Smooth muscle cell (in vitro differentiated cells): ENCODE measurements at regions not wholly inside any gene's neighbourhood (a gene's known extent, or its start where the extent isn't known, plus 50 kb on each side); places are given as distances from the start of the nearest gene placed in this dataset.

ENCODE experiments used
- DNase-seq: peaks from one replicate; lab custom pipeline; 2025; ENCODE audit not compliant: unreplicated experiment; lab: John Stamatoyannopoulos, UW
- H2AFZ ChIP-seq: fragments of 200-600 bp; sonication (generic); 2 replicates; pipeline ENCODE4 v1.6.0; 2016; ENCODE audit warnings: antibody characterized with exemption, low read depth, mild to moderate bottlenecking
- H3F3A ChIP-seq: fragments of 200-600 bp; sonication (generic); 2 replicates; pipeline ENCODE4 v1.6.0; 2017; ENCODE audit warnings: antibody characterized with exemption, low read depth
- H3K27ac ChIP-seq: fragments of 200-600 bp; sonication (generic); 2 replicates; pipeline ENCODE4 v1.5.1; 2016; ENCODE audit warnings: low read depth, mild to moderate bottlenecking
- H3K27me3 ChIP-seq: fragments of 200-600 bp; sonication (generic); 2 replicates; pipeline ENCODE4 v1.6.1; 2016; ENCODE audit warnings: low read depth, mild to moderate bottlenecking
- H3K36me3 ChIP-seq: fragments of 200-600 bp; sonication (generic); 2 replicates; pipeline ENCODE4 v1.5.1; 2016; ENCODE audit warnings: low read depth
- H3K4me1 ChIP-seq: fragments of 200-600 bp; sonication (generic); 2 replicates; pipeline ENCODE4 v1.5.1; 2016; ENCODE audit warnings: low read depth
- H3K4me2 ChIP-seq: fragments of 200-600 bp; sonication (generic); 2 replicates; pipeline ENCODE4 v1.6.0; 2016; ENCODE audit warnings: mild to moderate bottlenecking
- H3K4me3 ChIP-seq: fragments of 200-600 bp; sonication (generic); 2 replicates; pipeline ENCODE4 v1.5.1; 2016; ENCODE audit warnings: mild to moderate bottlenecking
- H3K79me2 ChIP-seq: fragments of 200-600 bp; sonication (generic); 2 replicates; pipeline ENCODE4 v1.6.0; 2016; ENCODE audit warnings: low read depth, mild to moderate bottlenecking
- H3K9ac ChIP-seq: fragments of 200-600 bp; sonication (generic); 2 replicates; pipeline ENCODE4 v1.6.0; 2016; ENCODE audit warnings: low read depth
- H3K9me3 ChIP-seq: fragments of 200-600 bp; sonication (generic); replicated peaks from 2 replicates; pipeline ENCODE4 v1.5.1; 2016; ENCODE audit warnings: low read depth
- H4K20me1 ChIP-seq: fragments of 200-600 bp; sonication (generic); 2 replicates; pipeline ENCODE4 v1.6.0; 2016; ENCODE audit warnings: low read depth
- WGBS: methylation state at CpG from one replicate; pipeline ENCODE4 v1.1.7; 2016; ENCODE audit warnings: low lambda C conversion rate; 5-methylcytosine and 5-hydroxymethylcytosine counted together
- TF ChIP-seq, protein P1 (sequence below): fragments of 200-600 bp; sonication (generic); IDR thresholded peaks from 2 replicates; pipeline ENCODE4 v1.5.1; 2017; ENCODE audit warnings: borderline replicate concordance, mild to moderate bottlenecking, antibody characterized with exemption; ENCODE audit not compliant: insufficient read depth, poor library complexity, severe bottlenecking

DNA sequence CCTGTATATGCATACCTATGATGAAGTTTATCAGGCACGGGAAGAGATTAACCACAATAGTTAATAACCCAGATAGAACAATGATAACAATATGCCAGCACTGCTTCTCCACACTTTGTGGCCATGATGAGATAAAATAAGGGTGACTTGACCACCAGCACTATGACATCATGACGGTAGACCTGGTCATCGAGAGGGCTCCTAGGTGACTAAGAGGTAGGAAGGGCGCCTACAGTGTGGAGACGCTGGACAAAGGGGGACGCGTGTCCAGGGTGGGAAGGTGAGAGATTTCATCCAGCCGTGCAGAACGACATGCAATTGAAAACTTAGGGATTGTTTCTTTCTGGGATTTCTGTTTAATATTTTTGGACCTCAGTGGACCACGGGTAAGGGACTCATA lies 221.8 kb upstream of the RTL1 start:
- Histone ChIP-seq H2AFZ (no peak overlapping the region), H3K9me3 (no peaks in the 10 kb centered on the region), H3K4me1 (peaks cover 3% of the 10 kb centered on the region), H3K27ac (peak overlapping the region; percentile 74), H3K27me3 (no peaks in the 10 kb centered on the region), H3K79me2 (no peaks in the 10 kb centered on the region), H3K4me3 (no peak overlapping the region), H3F3A (no peaks in the 10 kb centered on the region), H3K36me3 (no peaks in the 10 kb centered on the region), H4K20me1 (no peaks in the 10 kb centered on the region), H3K9ac (no peak overlapping the region), H3K4me2 (no peak overlapping the region)
- DNase-seq: no peak
- TF ChIP-seq, protein P1, sequence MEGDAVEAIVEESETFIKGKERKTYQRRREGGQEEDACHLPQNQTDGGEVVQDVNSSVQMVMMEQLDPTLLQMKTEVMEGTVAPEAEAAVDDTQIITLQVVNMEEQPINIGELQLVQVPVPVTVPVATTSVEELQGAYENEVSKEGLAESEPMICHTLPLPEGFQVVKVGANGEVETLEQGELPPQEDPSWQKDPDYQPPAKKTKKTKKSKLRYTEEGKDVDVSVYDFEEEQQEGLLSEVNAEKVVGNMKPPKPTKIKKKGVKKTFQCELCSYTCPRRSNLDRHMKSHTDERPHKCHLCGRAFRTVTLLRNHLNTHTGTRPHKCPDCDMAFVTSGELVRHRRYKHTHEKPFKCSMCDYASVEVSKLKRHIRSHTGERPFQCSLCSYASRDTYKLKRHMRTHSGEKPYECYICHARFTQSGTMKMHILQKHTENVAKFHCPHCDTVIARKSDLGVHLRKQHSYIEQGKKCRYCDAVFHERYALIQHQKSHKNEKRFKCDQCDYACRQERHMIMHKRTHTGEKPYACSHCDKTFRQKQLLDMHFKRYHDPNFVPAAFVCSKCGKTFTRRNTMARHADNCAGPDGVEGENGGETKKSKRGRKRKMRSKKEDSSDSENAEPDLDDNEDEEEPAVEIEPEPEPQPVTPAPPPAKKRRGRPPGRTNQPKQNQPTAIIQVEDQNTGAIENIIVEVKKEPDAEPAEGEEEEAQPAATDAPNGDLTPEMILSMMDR: no peak
- WGBS: 93% methylated on average over 9 of the region's 10 CpGs

DNA sequence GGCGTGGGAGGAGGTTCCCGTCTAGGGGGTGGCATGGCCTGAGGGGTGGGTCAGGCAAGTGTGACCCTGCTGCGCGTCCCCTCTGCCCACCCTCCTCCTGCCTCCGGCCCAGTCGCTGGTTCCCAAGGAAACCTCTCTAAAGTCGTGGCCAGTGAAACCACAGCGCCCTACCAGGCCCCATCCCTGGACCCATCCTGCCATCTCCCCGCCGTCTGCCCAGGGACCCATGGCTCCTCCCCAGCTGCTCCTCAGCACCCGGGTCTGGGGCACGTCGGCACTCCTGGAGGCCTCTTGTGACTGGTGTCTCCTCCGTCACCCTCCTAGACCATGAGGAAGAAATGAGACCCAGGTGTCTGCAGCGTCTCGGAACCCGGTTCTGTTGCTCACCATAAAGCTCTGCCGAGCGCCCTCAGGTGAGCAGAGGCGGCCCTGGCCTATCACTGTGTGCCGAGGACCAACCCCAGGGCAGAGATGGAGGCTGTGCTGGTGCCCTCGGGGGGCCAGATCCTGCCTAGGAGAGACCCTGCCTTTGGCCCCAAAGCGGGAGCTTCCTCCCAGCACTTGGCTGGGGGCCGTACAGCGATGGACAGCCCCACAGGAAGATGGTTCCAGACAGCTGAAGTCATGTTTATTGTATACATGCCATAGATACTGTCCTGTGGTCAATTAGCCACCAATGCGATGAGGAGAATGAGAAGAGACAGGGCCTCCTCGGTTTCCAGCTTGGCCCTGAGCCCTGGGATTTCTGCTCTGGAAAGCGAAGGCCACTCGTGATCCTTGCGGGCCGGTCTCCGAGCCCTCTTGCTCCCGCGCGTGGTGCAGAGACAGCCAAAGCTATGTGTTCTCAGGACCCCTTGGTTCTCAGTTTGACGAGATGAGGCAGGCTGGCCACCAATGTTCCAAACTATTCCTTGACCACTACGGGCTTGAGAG lies 222.5 kb upstream of the RTL1 start:
- H2AFZ ChIP-seq: no peak overlapping the region
- DNase-seq: no peak
- no peak overlapping the region for H3K4me2 ChIP-seq
- no peaks in the 10 kb centered on the region for H3K79me2 ChIP-seq
- H3K36me3 ChIP-seq: no peaks in the 10 kb centered on the region
- TF ChIP-seq, protein P1: no peak
- H3K27ac ChIP-seq: peak overlapping the region; percentile 74
- peak overlapping the region; percentile 9 for H3K9ac ChIP-seq
- no peaks in the 10 kb centered on the region for H4K20me1 ChIP-seq
- no peaks in the 10 kb centered on the region for H3K4me1 ChIP-seq
- no peak overlapping the region for H3K4me3 ChIP-seq
- no peaks in the 10 kb centered on the region for H3K9me3 ChIP-seq
- no peaks in the 10 kb centered on the region for H3K27me3 ChIP-seq
- H3F3A ChIP-seq: no peaks in the 10 kb centered on the region
- WGBS: 77% methylated on average over 35 of the region's 37 CpGs

DNA sequence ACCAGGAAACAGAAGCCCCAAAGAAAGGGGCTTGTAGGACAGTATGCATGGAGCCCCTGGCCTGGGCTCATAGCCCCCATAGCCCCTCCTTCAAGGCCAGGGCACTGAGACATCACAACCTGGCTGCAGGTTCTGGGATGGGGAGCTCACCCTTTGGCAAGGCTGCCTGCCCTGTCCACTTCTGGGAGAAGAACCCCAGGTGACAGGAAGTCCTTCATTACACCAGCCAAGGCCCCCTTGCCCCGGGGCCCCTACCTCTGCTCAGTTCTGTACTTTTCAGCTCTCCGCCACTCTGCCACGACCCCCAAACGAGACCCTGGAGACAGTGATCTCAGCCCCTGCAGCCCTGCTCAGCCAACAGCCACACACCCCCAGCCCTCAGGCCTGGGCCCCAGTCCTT lies 223.2 kb upstream of the RTL1 start:
- H3K9ac ChIP-seq: no peak overlapping the region
- H3K79me2 ChIP-seq: no peaks in the 10 kb centered on the region
- no peaks in the 10 kb centered on the region for H3K36me3 ChIP-seq
- TF ChIP-seq, protein P1: no peak
- 83% methylated on average over 4 of the region's 4 CpGs for WGBS
- no peak for DNase-seq
- no peaks in the 10 kb centered on the region for H4K20me1 ChIP-seq
- no peaks in the 10 kb centered on the region for H3K9me3 ChIP-seq
- no peak overlapping the region for H2AFZ ChIP-seq
- no peaks in the 10 kb centered on the region for H3F3A ChIP-seq
- H3K4me2 ChIP-seq: no peak overlapping the region
- H3K4me1 ChIP-seq: no peaks in the 10 kb centered on the region
- peak overlapping the region; percentile 74 for H3K27ac ChIP-seq
- no peak overlapping the region for H3K4me3 ChIP-seq
- no peaks in the 10 kb centered on the region for H3K27me3 ChIP-seq

DNA sequence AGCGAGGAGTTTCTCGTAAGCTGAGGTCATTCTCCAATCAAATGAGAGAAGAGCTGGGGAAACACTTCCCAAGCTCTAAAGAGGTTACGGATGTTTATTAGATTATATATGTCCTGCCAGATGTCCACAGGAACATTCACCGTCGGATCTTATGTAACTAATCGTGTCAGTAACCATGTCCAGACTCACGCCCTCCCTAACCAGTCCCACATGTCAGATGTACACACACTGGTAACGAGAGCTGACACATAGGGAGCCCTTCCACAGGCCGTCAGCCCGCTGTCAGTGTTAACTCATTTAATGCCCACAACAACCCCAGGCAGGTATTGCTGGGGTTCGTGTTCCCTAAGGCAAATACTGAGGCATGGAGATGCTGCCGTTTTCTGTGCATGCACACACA lies 223.7 kb upstream of the RTL1 start:
- no peak for DNase-seq
- no peaks in the 10 kb centered on the region for H3K79me2 ChIP-seq
- no peaks in the 10 kb centered on the region for H3F3A ChIP-seq
- H2AFZ ChIP-seq: no peak overlapping the region
- H3K9ac ChIP-seq: no peak overlapping the region
- H3K4me1 ChIP-seq: no peaks in the 10 kb centered on the region
- H3K27ac ChIP-seq: peak overlapping the region; percentile 74
- H4K20me1 ChIP-seq: no peaks in the 10 kb centered on the region
- no peaks in the 10 kb centered on the region for H3K36me3 ChIP-seq
- no peak overlapping the region for H3K4me2 ChIP-seq
- TF ChIP-seq, protein P1: no peak
- H3K27me3 ChIP-seq: no peaks in the 10 kb centered on the region
- 59% methylated on average over 12 of the region's 12 CpGs for WGBS
- H3K9me3 ChIP-seq: no peaks in the 10 kb centered on the region
- H3K4me3 ChIP-seq: no peak overlapping the region
